ENCODE measurements at regions not wholly inside any gene's neighbourhood (a gene's known extent, or its start where the extent isn't known, plus 50 kb on each side); places are given as distances from the start of the nearest gene placed in this dataset.
"Not testable (repeated sequence)": the region's sequence is repeated elsewhere in the genome, so short reads cannot be mapped to it uniquely, and the experiment has no call there.

DNA sequence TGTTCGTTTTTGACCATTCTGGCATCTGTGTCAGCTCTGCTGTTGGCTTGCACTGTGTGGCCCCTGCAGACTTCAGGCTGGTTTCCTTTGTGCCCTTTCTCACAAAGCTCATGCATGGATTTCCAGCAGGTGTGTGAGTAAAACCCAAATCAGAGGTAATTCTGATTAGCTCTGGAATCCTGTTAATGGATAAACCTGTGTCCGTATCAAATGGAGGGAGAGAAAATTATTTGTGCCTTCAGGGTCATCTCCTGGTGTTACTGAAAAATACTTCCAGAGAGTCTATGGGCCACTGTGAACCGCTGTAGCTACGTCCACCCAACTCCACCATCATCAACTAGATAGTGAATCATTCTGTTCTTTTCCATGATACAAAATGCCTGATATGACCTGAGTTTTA is 726.1 kb upstream of the TPTE start:
- not testable (repeated sequence) for DNase-seq

DNA sequence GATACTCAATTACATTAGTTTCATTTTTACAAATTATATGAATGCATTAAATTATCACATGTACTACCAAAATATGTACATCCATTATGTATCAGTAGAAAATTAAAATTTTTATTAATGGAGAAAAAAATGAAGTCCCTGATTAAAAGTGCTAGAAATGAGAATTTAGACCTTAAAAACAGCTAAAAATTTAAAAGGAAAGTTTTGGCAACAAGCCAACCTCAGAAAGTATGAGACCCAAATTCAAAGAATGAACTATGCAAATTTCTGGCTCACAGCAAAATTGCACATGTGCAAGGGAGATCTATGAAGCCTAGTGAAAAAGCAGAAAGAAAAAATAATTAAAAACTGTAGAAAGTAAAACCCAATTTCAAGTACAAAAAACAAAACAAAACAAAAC is 725.1 kb upstream of the TPTE start:
- DNase-seq: not testable (repeated sequence)

- not testable (repeated sequence) for DNase-seq
Observed at GRCh38 chr21:9807675-9808074, 713.7 kb upstream of the TPTE start.

DNA sequence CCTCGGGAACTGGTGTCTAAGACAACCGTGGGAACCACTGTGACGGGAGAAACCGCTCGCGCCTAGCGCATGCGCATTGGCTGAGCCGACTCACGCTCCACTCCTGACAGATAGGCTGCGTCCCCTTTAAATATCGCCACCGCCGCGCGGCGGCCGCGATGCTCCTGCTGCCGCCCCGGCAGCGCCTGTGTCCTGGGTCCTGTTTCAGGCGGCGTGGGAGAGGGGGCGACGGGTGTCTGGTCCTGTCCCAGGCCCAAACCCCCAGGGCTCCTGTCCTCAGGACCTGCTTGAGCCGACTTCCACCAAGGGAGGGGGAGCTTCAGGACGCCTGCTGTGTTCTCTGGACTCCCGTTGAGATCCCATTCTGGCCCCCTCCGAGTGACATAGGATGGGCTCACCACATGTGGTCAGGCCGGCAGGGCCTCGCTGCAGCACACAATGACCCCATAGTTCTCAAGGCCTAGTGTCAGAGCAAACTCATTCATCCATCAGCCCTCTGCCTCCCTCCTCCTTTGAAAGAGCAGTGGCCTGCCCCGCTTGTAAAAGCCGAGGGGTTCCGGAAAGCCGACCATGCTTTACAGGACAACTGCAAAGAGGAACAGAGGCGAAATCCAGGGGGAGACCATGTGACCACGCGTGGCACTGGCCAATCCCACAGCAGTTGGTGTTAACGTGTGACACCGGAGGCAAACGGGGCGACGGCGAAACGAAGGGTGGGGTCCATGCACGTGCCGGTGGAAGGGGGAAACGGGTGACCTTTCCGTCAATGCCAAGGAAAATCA is 710.0 kb upstream of the TPTE start:
- DNase-seq: not testable (repeated sequence)

DNA sequence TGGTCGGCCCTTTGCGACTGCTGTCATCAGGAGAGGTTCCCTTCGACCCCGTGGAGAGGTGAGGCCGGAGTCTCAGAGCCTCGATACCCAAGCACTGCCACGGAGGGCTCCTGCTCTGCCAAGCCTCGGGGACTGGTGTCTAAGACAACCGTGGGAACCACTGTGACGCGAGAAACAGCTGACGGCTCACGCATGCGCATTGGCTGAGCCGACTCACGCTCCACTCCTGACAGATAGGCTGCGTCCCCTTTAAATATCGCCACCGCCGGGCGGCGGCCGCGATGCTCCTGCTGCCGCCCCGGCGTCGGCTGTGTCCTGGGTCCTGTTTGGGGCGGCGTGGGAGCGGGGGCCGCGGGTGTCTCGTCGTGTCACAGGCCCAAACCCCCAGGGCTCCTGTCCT is 708.9 kb upstream of the TPTE start:
- DNase-seq: not testable (repeated sequence)

GRCh38 chr21:9813894-9814814 is 707.2 kb upstream of the TPTE start:
- not testable (repeated sequence) for DNase-seq

GRCh38 chr21:9815181-9815789 is 706.1 kb upstream of the TPTE start:
- DNase-seq: not testable (repeated sequence)

DNA sequence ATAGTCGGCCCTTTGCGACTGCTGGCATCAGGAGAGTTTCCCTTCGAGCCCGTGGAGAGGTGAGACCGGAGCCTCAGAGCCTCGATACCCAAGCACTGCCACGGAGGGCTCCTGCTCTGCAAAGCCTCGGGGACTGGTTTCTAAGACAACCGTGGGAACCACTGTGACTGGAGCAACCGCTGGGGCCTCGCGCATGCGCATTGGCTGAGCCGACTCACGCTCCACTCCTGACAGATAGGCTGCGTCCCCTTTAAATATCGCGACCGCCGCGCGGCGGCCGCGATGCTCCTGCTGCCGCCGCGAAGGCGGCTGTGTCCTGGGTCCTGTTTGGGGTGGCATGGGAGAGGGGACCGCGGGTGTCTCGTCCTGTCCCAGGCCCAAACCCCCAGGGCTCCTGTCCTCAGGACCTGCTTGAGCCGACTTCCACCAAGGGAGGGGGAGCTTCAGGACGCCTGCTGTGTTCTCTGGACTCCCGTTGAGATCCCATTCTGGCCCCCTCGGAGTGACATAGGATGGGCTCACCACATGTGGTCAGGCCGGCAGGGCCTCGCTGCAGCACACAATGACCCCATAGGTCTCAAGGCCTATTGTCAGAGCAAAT is 704.5 kb upstream of the TPTE start:
- not testable (repeated sequence) for DNase-seq

DNA sequence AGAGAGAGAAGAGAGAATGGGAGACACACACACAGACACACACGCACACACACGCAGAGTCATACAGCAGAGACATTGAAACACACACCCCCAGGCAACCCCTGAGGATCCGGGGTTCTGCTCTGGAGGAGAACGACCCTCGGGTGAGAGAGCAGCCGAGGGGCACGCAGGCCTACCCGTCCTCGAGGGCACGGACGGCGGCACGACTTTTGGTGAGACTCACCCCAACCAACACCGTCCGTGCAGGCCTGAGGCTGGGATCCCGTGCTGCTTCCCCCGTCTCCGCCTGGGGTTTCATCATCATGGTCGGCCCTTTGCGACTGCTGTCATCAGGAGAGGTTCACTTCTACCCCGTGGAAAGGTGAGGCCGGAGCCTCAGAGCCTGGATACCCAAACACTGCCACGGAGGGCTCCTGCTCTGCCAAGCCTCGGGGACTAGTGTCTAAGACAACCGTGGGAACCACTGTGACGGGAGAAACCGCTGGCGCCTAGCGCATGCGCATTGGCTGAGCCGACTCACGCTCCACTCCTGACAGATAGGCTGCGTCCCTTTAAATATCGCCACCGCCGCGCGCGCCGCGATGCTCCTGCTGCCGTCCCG is 703.4 kb upstream of the TPTE start:
- DNase-seq: not testable (repeated sequence)

DNA sequence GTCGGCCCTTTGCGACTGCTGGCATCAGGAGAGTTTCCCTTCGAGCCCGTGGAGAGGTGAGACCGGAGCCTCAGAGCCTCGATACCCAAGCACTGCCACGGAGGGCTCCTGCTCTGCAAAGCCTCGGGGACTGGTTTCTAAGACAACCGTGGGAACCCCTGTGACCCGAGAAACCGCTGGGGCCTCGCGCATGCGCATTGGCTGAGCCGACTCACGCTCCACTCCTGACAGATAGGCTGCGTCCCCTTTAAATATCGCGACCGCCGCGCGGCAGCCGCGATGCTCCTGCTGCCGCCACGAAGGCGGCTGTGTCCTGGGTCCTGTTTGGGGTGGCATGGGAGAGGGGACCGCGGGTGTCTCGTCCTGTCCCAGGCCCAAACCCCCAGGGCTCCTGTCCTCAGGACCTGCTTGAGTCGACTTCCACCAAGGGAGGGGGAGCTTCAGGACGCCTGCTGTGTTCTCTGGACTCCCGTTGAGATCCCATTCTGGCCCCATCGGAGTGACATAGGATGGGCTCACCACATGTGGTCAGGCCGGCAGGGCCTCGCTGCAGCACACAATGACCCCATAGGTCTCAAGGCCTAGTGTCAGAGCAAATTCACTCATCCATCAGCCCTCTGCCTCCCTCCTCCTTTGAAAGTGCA is 701.7 kb upstream of the TPTE start:
- not testable (repeated sequence) for DNase-seq

- DNase-seq: not testable (repeated sequence)
Observed at GRCh38 chr21:9820579-9820978, 700.8 kb upstream of the TPTE start.

DNA sequence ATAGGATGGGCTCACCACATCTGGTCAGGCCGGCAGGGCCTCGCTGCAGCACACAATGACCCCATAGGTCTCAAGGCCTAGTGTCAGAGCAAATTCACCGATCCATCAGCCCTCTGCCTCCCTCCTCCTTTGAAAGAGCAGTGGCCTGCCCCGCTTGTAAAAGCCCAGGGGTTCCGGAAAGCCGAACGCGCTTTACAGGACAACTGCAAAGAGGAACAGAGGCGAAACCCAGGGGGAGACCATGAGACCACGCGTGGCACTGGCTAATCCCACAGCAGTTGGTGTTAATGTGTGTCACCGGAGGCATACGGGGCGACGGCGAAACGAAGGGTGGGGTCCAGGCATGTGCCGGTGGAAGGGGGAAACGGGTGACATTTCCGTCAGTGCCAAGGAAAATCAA is 699.9 kb upstream of the TPTE start:
- DNase-seq: not testable (repeated sequence)

- DNase-seq: not testable (repeated sequence)
Observed at GRCh38 chr21:9822093-9822820, 699.1 kb upstream of the TPTE start.

GRCh38 chr21:9823197-9824157 is 697.9 kb upstream of the TPTE start:
- not testable (repeated sequence) for DNase-seq

GRCh38 chr21:9830801-9831200 is 690.6 kb upstream of the TPTE start:
- not testable (repeated sequence) for DNase-seq

DNA sequence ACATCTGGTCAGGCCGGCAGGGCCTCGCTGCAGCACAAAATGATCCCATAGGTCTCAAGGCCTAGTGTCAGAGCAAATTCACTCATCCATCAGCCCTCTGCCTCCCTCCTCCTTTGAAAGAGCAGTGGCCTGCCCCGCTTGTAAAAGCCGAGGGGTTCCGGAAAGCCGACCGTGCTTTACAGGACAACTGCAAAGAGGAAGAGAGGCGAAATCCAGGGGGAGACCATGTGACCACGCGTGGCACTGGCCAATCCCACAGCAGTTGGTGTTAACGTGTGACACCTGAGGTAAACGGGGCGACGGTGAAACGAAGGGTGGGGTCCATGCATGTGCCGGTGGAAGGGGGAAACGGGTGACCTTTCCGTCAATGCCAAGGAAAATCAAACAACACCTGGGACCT is 688.6 kb upstream of the TPTE start:
- DNase-seq: not testable (repeated sequence)

DNA sequence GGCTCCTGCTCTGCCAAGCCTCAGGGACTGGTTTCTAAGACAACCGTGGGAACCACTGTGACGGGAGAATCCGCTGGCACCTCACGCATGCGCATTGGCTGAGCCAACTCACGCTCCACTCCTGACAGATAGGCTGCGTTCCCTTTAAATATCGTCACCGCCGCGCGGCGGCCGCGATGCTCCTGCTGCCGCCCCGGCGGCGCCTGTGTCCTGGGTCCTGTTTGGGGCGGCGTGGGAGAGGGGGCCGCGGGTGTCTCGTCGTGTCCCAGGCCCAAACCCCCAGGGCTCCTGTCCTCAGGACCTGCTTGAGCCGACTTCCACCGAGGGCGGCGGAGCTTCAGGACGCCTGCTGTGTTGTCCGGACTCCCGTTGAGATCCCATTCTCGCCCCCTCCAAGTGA is 684.8 kb upstream of the TPTE start:
- not testable (repeated sequence) for DNase-seq

- not testable (repeated sequence) for DNase-seq
Observed at GRCh38 chr21:9837001-9837400, 684.4 kb upstream of the TPTE start.

GRCh38 chr21:9837526-9837925 is 683.9 kb upstream of the TPTE start:
- not testable (repeated sequence) for DNase-seq
